Adipose tissue (tissue), 3 donors: ENCODE measurements at regions not wholly inside any gene's neighbourhood (a gene's known extent, or its start where the extent isn't known, plus 50 kb on each side); places are given as distances from the start of the nearest gene placed in this dataset.
"Not testable (repeated sequence)": the region's sequence is repeated elsewhere in the genome, so short reads cannot be mapped to it uniquely, and the experiment has no call there.

ENCODE experiments used
- H3K27ac ChIP-seq: one replicate; pipeline ENCODE4 v1.5.1; 2013; ENCODE audit warnings: low read depth, low read length
- WGBS, 3 donors: extraction: QIAGEN DNeasy Blood & Tissue Kit; methylation state at CpG; one replicate each; pipeline ENCODE4 v1.1.7; 2013; 5-methylcytosine and 5-hydroxymethylcytosine counted together
- donor health status: healthy with polysubstance abuse.
- donor health status: Bipolar disorder and iron deficiency.
- donor health status: healthy.

DNA sequence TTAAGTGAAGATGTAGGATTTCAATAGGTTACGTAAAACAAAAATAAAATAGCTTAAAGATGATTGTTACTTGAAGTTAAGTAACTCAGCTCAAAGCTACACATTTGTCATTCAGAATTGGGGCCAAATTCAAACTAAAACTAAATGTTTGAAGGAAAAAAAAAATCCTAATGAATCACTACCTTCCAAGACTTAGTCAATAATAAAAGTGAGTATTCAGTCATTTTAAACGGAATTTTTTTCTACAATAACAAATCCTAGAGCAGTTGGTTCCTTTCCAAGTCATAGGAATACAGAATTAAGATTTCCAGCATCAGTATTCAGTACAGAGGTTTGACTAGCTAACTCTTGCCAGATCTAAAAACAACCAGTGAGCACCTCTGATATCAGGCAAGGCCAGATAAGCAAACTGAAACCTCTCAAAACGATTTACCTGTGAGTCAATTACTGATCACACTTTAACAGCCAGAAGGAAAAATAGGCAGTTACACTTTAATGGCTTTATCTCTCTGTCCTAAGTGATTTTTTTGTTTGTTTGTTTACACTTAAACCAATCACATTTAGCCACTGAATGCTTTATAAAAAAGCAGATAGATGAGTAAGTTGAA lies 669.8 kb upstream of the ANKRD30A start:
- 43 to 61% (median 54%) methylated on average over 3 of the region's 3 CpGs for WGBS, 3 donors
- no peak overlapping the region for H3K27ac ChIP-seq

DNA sequence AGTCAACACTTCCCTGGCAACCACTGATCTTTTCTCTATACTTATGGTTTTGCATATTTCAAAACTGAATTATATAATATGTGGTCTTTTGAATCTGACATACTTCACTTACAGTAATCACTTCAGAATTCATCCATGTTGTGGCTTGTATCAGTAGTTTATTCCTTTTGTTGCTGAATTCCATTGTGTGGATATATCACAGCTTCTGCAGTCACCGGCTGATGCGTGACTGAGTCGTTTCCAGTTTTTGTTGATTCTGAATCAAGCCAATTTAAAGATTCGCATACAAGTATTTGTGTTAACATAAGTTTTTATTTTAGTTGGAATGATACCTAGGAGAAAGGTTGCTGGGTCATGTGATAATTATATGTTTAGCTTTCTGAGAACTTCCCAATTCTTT lies 672.5 kb upstream of the ANKRD30A start:
- WGBS, 3 donors, result 69 to 84% (median 71%) methylated on average over 4 of the region's 4 CpGs

DNA sequence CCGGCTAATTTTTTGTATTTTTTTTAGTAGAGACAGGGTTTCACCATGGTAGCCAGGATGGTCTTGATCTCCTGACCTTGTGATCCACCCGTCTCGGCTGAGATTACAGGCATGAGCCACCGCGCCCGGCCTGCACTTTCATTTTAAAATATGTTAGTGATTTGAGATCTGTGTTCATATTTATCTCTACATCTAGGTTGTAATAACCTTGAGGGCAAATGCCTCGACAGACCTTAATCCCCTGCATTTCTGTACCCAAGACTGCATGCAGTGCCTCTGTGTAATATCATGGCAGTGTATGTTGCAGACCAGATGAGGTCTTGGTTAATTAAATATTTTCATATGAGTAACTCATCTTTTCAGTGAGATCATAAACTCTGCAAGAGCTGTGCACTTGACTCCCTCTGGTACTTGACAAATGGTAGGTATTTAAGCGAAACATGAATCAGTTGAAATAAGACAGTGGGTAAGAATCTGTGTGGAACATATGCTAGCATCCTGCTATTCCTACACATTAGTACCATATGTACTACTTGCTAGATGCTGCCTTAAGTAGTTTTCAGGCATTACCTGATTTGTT lies 673.9 kb upstream of the ANKRD30A start:
- 83 to 92% (median 90%) methylated on average over 8 of the region's 8 CpGs for WGBS, 3 donors
- H3K27ac ChIP-seq, result no peak overlapping the region

More for the DNA sequence above, 672.5 kb upstream of the ANKRD30A start:
- H3K27ac ChIP-seq, result no peak overlapping the region

DNA sequence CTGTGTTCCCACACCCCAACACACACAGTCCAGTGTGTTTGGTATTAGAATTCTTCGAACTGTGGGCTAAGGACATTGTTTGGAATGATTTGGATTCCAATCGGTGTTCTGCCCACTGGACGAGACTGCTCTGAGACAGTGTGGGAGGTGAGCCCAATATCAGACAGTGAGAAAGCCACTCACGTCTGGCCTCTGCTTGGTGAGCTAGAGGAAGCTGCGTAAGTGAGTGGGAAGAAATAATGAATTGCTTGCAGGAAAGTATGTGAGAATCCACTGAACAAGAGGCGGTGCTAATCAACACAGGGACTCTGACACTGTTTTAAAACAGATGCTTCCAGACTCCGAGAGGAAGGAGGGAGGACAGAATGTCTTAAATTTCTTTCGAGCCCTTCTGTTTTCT lies 675.0 kb upstream of the ANKRD30A start:
- 57 to 59% (median 59%) methylated on average over 8 of the region's 8 CpGs for WGBS, 3 donors
- H3K27ac ChIP-seq, result no peak overlapping the region

DNA sequence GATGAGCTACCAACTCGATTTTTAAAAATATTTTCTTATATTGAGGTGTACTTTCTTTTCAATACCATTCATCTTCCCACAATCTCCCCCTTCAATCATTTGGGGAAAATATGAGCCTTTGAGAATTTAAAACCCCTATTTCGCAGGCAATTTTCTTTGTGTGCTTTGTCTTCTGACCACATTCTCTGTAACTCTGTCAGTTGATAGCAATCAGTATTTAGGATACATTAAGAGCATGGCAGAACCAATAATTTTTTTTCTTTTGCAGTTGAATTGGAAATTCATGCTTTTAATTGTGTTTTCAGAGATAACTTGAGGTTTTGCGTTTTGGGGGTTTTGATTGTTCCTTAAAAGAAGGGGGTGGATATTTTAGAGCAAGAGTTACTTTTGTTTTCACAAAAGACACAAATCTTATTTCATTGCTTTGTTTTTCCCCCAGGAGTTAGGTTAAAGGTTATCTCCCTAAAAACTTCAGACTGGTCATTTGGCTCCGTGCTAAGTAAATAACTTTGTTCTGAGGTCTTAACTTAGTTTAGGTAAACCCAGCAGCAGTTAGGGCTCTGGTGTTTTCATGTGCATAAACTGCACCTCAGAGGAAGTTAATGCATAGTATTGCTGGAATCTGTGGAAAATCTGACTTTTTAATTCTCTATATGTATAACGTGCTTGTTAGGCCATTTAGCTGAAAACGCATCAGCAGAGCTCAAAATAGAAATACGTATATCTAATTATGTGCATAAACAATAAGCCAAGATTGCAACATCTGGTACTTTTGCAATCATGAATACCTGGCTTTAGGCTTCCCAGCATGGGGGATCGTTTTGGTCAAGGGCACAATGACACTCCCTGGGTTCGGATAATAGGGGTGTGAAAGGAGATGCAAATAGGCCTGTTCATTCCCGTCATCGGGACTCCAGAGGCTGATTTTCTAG lies 676.4 kb upstream of the ANKRD30A start:
- 39 to 75% (median 73%) methylated on average over 11 of the region's 11 CpGs for WGBS, 3 donors
- H3K27ac ChIP-seq, result no peak overlapping the region

DNA sequence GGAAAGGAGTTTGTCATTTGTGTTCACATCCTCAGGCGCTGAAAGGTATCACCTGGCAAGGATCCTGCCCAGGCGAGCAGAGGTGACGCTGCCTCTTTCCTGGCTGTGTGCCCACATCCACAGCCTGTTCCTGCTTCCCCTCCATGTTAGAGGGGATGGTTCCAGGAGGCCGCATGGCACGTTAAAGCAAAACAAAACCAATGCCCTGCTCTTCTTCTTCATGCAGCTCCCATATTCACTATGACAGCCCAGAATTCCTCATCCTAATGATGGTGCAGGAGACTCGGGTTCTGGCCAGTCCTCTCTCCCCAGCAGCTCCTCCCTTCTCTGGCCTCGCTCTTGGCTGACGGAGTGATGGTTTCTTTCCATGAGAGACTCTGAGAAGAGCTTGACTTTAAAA lies 678.5 kb upstream of the ANKRD30A start:
- H3K27ac ChIP-seq, result no peak overlapping the region
- WGBS, 3 donors, result 57 to 66% (median 64%) methylated on average over 8 of the region's 8 CpGs

DNA sequence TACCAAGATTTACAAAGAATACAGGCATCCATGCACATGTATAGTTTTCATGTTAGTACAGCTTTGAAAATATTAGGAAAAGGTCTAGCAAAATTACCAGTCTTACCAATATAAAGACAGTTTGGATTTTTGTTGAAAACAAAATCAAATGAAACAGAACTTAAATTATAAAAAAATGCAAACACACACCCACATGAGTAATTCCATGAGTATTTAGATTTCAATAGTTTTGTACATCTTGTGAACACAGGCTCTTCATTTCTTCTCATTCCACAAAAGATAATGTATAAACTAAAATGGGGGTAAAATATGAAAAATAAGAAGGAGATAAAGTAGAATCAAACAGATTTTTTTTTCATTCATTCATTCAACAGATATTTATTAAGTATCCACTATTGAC lies 682.2 kb upstream of the ANKRD30A start:
- no peak overlapping the region for H3K27ac ChIP-seq

DNA sequence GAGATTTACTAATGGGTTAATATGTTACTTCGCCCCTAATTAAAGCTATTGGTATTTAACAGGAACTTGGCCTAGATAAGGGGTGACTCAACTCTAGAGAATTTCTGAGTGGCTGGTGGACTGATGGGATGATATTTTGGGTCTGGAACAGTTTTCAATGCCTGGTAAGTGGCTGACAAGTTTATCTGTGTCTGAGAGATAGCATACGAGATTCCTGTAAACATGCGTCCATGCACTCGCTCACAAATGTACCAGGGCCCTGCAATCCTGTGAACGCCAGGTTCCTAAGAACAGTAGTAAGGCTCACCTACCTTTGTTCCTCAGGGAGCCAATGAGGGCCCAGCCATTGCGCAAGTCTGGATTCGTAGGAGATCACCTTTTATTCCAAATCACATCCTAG lies 683.8 kb upstream of the ANKRD30A start:
- 33 to 77% (median 65%) methylated on average over 7 of the region's 7 CpGs for WGBS, 3 donors
- no peak overlapping the region for H3K27ac ChIP-seq

DNA sequence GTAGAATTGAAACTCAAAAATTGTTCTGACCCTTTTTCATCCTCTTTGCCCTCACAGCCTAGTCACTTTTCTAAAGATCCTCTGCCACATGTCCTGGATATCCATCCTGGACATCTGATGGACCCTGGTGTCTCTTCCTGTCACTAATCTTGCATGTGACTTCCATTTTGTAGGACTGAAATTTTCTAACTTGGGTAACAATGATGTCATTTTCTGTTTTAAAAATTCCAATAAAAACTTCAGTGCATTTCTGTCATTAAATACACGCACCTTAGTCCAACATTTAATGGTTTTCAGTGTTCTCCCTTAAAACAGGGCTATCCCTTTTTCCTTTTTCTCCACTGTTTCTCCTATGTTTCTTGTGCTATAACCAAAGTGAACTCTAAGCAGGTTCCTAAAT lies 684.9 kb upstream of the ANKRD30A start:
- no peak overlapping the region for H3K27ac ChIP-seq
- WGBS, 3 donors, result 86 to 96% (median 87%) methylated on average over 1 of the region's 1 CpG

DNA sequence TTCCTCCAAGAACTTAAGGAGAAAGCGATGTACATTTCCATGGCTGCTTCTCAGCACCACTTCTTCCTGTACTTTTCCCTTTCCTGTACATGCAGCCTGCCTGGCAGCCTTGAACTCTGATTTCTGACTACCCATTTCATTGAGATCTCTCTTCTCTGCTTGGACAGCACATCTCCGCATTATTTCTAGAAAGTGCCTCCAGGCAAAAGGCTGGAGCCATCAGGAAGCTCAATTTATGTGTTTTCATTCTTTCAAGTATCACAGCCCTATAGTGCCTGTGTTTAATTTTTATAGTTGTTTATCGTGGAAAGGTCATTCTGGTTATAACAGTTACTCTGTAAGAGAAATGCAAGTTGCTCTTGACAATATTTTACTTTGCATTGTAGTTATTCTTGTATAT lies 688.0 kb upstream of the ANKRD30A start:
- 60 to 84% (median 75%) methylated on average over 3 of the region's 3 CpGs for WGBS, 3 donors
- no peak overlapping the region for H3K27ac ChIP-seq

DNA sequence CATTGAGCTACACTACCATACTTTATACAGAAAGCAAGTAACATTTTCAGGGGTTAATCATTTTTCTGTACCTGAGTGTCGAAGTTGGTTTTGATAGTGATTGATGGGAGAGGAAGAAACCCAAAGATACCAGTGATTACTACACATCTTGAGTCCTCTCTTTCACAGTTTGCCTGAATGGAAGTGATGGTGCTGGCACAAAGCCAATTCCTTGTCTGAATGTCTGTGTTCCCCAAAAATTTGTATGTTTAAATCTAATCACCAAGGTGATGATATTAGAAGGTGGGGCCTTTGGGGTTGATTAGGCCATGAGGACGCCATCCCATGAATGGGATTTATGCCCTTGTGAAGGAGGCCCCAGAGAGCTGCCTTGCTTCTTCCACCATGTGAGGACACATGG lies 696.9 kb upstream of the ANKRD30A start:
- H3K27ac ChIP-seq, result no peak overlapping the region
- WGBS, 3 donors, result 86 to 91% (median 89%) methylated on average over 2 of the region's 2 CpGs

DNA sequence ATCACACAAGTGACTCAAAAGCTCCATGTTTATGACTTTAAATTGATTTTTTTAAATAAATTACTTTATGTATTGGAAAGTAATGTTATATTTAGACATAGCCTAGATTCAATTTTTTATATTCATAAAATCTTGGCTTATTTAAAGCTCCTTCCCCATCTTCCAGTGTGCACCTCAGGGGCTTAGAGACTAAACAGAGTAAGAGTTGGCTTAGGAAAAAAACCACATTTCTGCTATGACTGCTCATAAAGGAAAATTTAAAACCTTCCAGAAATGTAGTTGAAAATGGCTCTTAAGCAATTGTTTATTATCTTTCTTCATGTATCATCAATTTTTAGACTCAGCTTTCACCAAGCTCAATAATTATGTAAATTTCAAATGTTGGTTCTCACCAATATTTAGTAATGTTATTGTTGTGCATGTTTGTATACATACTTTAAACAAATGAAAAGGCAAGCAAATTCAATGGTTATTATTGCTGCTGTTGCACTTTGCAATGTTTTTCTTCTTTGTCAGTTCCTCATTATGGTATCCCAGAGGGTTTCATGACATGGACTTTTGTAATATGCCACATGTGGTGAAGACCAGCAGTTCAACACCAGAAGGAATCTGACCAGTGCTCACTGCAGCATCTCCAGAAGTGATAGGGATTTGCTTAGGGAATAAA lies 700.1 kb upstream of the ANKRD30A start:
- no peak overlapping the region for H3K27ac ChIP-seq

DNA sequence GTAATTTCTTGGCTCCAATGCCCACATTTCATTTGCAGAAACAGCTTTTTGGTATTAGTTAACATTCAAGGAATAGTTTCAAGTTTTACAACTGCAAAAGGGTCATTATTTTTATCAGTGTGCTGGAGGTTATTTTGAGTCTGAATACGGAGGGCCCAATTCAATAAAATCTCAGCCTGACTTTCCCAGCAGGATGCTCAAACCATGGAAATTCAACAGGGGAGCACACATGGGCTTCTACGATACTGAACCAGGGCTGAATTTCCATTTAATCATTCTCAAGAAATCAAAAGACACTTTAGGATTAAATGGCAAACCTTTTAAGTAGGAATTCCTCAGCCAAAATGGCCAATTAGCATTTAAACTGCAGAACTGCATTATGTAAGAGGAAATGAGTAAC lies 700.9 kb upstream of the ANKRD30A start:
- H3K27ac ChIP-seq, result no peak overlapping the region
- WGBS, 3 donors, result 65 to 75% (median 67%) methylated on average over 2 of the region's 2 CpGs

DNA sequence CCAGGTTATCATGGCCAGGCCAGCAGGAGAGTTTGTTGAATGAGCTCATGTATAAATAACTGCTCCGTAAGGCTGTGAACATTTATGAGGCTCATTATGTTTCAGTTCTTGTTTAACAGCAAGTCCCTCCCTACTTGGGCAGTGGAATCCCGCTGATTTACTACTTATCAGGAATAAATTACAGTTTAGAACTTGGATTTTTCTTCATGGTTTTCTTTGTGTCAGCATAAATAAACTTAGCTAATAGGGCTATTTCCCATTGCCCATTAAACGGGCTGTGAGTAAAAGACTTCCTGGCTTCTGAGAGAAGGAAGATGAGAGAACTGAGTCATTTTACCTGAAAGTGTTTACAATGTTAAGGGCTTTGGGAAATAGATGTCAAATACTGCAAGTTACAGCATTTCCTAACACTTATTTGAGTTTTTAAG lies 701.6 kb upstream of the ANKRD30A start:
- no peak overlapping the region for H3K27ac ChIP-seq
- WGBS, 3 donors, result 67 to 71% (median 70%) methylated on average over 3 of the region's 3 CpGs

DNA sequence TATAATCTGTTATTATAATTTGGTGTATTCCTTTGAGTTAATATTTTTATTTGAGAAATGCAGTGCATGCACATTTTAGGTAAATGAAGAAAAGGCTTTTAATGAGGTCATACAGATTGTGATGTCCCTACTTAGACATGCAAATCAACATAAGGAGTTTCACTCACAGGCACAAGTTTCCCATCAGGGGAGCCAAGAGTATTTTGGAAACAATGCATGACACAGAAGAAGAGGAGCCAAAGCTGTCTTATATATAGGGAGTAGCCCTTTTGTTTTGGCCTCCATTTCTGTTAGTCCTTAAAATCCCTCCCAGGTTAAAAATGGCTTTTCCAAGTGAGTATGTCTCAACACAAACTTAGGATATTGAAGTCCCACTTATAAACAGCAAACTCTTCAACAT lies 703.4 kb upstream of the ANKRD30A start:
- no peak overlapping the region for H3K27ac ChIP-seq

DNA sequence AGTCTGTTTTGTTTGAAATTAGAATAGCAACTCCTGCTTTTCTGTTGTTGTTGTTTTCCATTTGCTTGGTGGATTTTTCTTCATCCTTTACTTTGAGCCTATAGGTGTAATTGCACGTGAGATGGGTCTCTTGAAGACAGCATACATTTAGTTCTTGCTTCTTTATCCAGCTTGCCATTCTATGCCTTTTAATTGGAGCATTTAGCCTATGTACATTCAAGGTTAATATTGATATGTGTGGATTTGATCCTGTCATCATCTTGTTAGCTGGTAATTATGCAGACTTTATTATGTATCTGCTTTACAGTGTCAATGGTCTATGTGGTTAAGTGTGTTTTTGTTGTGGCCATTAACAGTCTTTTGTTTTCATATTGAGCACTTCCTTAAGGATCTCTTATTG lies 708.9 kb upstream of the ANKRD30A start:
- WGBS, 3 donors, result 39 to 69% (median 45%) methylated on average over 1 of the region's 1 CpG
- H3K27ac ChIP-seq, result no peak overlapping the region

DNA sequence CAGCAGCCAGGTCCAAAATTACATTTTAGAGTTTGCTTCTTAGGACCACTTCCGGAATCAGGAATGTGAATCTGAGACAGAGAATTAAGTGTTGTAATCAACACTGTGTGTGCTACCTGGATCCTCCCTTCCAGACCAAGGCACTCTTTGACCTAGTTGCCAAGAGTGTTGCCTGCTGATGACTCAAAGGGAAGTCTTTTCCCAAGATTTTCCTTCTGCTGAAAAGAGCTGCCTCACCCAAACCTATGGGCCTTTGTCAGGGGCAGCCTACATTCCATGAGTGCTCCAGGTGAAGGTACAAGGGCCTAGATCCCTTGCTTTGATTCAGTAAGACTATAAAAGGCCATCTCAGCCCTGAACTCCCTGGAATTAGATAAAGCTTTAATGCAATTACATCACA lies 712.5 kb upstream of the ANKRD30A start:
- 87 to 93% (median 88%) methylated on average over 1 of the region's 1 CpG for WGBS, 3 donors
- H3K27ac ChIP-seq, result no peak overlapping the region

DNA sequence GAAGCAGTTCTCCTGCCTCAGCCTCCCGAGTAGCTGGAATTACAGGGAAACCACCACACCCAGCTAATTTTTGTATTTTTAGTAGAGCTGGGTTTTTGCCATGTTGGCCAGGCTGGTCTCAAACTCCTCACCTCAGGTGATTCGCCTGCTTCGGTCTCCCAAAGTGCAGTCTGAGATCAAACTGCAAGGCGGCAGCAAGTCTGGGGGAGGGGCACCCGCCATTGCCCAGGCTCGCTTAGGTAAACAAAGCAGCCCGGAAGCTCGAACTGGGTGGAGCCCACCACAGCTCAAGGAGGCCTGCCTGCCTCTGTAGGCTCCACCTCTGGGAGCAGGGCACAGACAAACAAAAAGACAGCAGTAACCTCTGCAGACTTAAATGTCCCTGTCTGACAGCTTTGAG lies 725.2 kb upstream of the ANKRD30A start:
- H3K27ac ChIP-seq, result not testable (repeated sequence)
- whole genome bisulfite sequencing, 3 donors, result 84 to 91% (median 84%) methylated on average over 5 to 7 of the region's 8 CpGs

DNA sequence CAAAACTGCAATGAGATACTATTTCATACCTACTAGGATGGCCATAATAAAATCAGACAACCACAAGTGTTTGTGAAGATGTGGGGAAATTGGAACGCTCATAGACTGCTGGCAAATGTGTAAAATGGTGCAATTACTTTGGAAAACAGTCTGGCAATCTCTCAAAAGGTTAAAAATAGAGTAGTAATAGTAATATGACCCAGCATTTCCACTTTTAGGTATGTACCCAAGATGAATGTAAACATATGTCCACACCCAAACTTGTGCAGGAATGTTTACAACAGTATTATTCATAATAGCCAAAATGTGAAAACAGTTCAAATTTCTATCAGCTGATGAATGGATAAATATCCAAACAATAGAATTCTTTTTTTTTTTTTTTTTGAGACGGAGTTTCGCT lies 731.6 kb upstream of the ANKRD30A start:
- H3K27ac ChIP-seq, result no peak overlapping the region
- 82 to 92% (median 87%) methylated on average over 3 of the region's 3 CpGs for WGBS, 3 donors
